OCI-LY7 (cell line): ENCODE measurements at regions not wholly inside any gene's neighbourhood (a gene's known extent, or its start where the extent isn't known, plus 50 kb on each side); places are given as distances from the start of the nearest gene placed in this dataset.

Source experiments
- CTCF ChIP-seq: fragments of 200-600 bp; sonication (generic); conservative IDR thresholded peaks from 2 replicates; pipeline ENCODE4 v1.5.1; 2014; ENCODE audit warnings: mild to moderate bottlenecking, antibody characterized with exemption, low read length, moderate library complexity, mixed read lengths
- EZH2phosphoT487 ChIP-seq: fragments of 200-600 bp; sonication (generic); IDR thresholded peaks from 2 replicates; pipeline ENCODE4 v1.6.1; 2018; ENCODE audit warnings: low read depth, borderline replicate concordance, mild to moderate bottlenecking, mixed run types, antibody characterized with exemption, low read length, moderate library complexity, mixed read lengths

DNA sequence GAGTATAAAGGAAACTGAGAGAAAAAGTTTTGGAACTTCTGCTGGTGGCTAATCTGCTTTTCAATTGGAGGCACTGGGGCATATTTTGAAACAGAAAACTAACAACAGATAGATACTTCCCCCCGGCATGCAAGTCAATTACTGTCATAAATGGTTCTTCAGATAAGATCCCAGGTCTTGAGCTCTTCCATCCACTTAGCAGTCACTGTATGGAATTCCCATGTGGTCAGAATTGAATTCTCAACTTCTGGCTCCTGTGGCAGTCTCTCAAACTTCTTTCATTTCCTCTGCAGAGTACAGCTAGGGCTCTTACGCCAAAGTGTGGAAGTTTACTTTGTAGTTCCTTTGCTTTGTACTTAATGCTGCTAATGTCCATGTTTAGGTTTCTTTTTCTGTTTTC lies 452.2 kb downstream of the IPO8 start:
- no peak for TF ChIP-seq CTCF
- no peak for TF ChIP-seq EZH2phosphoT487
